ENCODE measurements at regions not wholly inside any gene's neighbourhood (a gene's known extent, or its start where the extent isn't known, plus 50 kb on each side); places are given as distances from the start of the nearest gene placed in this dataset.

- TF ChIP-seq CTCF (IDR thresholded peaks at IDR 0.05) (no peak), POLR2AphosphoS5 (IDR thresholded peaks at IDR 0.05) (no peak), EP300 (IDR thresholded peaks at IDR 0.05) (no peak)
Measured at GRCh38 chr7:68438016-68438415, 1160.3 kb upstream of the AUTS2 start.

All from gastroesophageal sphincter (tissue), 3 donors.